Epithelial cell of proximal tubule (primary cell): ENCODE measurements at regions not wholly inside any gene's neighbourhood (a gene's known extent, or its start where the extent isn't known, plus 50 kb on each side); places are given as distances from the start of the nearest gene placed in this dataset.

ENCODE experiments used
- DNase-seq: peaks from one replicate; pipeline ENCODE4 v3.0.0-alpha.2; 2011; ENCODE audit warnings: low read depth
- H3K4me3 ChIP-seq: 2 replicates; pipeline ENCODE4 v1.5.1; 2011; ENCODE audit warnings: low read depth, mild to moderate bottlenecking, low read length
- TF ChIP-seq, protein P1 (sequence below): conservative IDR thresholded peaks from 2 replicates; pipeline ENCODE4 v1.5.1; 2012; ENCODE audit warnings: low read depth, mild to moderate bottlenecking, low read length

DNA sequence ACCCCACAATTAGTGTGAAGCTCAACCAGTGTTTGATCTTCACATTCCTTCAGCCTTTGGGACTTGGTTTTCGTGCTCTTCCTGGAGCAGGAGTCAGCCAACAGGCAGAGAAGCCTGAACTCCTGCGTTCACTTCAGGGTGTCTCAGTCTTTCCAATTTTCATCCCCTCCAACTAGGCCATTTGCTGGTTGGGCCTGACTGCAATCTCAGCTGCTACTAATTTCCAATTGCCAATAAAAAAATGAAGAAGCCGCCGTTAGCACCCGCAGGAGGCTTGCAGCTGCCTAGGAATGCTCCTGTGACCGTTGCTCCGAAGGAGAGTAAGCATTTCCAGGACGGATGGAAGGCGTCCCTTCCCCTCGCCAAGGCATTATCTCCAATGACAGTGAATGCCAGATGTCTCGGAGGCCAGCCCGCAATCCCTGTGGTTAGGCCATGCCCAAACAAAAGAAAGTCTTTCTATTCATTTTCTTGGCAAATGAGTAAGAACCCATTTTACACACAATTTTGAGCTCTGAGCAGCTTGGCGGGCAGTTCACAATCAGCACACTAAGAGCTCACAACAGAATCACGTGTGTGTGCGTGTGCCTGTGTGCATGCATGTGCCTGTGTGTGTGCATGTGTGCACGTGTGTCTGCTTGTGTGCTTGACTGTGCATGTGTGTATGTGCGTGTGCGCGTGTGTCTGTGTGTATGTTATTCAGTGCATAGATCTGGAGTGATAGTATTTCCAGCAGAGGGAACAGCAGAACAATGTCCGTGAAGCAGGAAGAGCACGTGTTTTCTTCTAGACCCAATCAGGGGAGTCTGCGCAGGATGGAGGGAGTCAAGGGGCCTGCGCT is 301.2 kb downstream of the SMOC2 start:
- TF ChIP-seq, protein P1, sequence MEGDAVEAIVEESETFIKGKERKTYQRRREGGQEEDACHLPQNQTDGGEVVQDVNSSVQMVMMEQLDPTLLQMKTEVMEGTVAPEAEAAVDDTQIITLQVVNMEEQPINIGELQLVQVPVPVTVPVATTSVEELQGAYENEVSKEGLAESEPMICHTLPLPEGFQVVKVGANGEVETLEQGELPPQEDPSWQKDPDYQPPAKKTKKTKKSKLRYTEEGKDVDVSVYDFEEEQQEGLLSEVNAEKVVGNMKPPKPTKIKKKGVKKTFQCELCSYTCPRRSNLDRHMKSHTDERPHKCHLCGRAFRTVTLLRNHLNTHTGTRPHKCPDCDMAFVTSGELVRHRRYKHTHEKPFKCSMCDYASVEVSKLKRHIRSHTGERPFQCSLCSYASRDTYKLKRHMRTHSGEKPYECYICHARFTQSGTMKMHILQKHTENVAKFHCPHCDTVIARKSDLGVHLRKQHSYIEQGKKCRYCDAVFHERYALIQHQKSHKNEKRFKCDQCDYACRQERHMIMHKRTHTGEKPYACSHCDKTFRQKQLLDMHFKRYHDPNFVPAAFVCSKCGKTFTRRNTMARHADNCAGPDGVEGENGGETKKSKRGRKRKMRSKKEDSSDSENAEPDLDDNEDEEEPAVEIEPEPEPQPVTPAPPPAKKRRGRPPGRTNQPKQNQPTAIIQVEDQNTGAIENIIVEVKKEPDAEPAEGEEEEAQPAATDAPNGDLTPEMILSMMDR, result no peak
- no peak overlapping the region for H3K4me3 ChIP-seq
- DNase-seq, result no peak

- TF ChIP-seq, protein P1, result no peak
- no peak overlapping the region for H3K4me3 ChIP-seq
- no peak for DNase-seq
These were observed 300.3 kb downstream of the SMOC2 start for GRCh38 chr6:168741305-168741704.

DNA sequence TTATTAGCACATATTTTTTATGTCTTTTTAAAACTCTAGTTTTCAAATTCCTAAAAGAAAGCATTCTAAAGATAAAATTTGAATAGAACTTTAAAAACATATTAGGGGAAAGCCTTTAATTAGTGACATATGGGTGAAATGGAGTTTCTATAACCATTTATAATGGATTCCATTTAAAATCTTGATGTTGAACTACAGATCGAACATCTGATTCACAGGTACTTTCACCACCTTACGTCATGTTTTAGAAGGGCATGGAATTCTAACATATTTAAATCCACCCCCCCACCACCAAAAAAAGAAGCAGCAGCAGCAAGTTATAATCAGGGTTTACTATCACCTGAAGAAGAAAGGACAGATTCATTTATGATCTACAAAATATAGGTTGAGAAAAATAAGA is 298.4 kb downstream of the SMOC2 start:
- TF ChIP-seq, protein P1, result no peak
- no peak for DNase-seq
- H3K4me3 ChIP-seq, result no peak overlapping the region

DNA sequence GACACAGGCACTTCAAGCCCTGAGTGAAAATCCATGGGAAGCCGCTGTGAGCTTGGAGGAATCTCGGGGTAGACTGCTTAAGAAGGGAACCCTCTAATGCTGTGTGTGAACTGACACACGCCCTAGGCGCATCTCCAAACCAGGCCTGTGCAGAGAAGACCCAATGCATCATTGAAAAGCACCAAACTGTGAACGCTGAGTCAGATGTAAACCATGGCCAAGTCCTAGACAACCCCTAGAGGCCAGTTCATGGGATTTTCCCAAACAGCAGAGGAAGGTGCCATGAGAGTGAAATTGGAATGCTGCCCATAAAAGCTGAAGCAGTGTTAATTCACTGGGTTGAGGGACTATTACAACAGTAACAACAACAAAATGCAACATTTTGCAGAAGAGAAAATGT is 296.5 kb downstream of the SMOC2 start:
- no peak overlapping the region for H3K4me3 ChIP-seq
- TF ChIP-seq, protein P1, result peak; percentile 45
- DNase-seq, result peak; percentile 31

DNA sequence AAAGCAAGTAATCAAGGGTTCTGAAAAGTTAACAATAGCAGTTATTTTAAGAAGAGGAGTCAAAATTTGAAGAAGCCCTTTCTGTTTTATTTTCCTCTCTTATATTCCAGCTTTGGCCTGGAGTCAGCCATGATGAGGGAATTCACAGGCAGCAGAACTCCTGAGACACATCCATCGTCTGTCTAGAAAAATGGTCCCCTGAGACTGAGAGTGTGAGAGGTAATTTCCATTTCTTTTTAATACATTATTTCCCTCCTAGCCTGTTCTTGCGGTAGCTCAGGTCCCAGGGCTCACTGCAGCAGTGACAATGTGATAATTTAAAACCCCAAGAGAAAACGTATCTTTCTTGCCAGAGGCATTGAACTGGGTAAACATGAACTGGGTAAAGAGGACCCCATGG is 296.0 kb downstream of the SMOC2 start:
- no peak for DNase-seq
- TF ChIP-seq, protein P1, result no peak
- no peak overlapping the region for H3K4me3 ChIP-seq

- TF ChIP-seq, protein P1, result no peak
- H3K4me3 ChIP-seq, result no peak overlapping the region
- DNase-seq, result no peak
These were observed 295.1 kb downstream of the SMOC2 start for GRCh38 chr6:168736039-168736438.
